ENCODE measurements at regions not wholly inside any gene's neighbourhood (a gene's known extent, or its start where the extent isn't known, plus 50 kb on each side); places are given as distances from the start of the nearest gene placed in this dataset.

GRCh38 chr13:24045597-24045996, 114.9 kb upstream of the SPATA13 start:
- no TSS peak for BruUV-seq (replicated peaks)
- Histone ChIP-seq H3K4me1 (ENCODE audit: control insufficient read depth, extremely low read depth, insufficient read depth, low read length) (no peaks in the 10 kb centered on the region), H3K4me2 (ENCODE audit: insufficient read depth, low read length) (no peak overlapping the region), H3K36me3 (ENCODE audit: control insufficient read depth in 2 of 2, extremely low read depth in 1 of 2, insufficient read depth in 2 of 2, low read length in 2 of 2) (no peaks in the 10 kb centered on the region), H3K27ac (ENCODE audit: insufficient read depth, low read depth, low read length) (no peak overlapping the region), H3K79me2 (ENCODE audit: control insufficient read depth, insufficient read depth, low read length) (no peaks in the 10 kb centered on the region), H3K9me3 (replicated peaks; ENCODE audit: control insufficient read depth, insufficient read depth, low read length) (no peaks in the 10 kb centered on the region), H3K9ac (replicated peaks; ENCODE audit: extremely low read depth, insufficient read depth, low read length) (no peak overlapping the region), H3K9me1 (replicated peaks; ENCODE audit: control insufficient read depth, extremely low read depth, insufficient read depth, low read length) (no peaks in the 10 kb centered on the region), H2AFZ (ENCODE audit: low read depth, low read length) (no peak overlapping the region), H3K27me3 (ENCODE audit: control insufficient read depth in 2 of 2, insufficient read depth in 2 of 2, low read length in 2 of 2) (no peaks in the 10 kb centered on the region), H3K4me3 (replicated peaks in 1 of 3; ENCODE audit: insufficient read depth in 1 of 3, low read depth in 1 of 3, low read length in 3 of 3) (no peak overlapping the region), H4K20me1 (replicated peaks; ENCODE audit: control insufficient read depth, extremely low read depth, insufficient read depth, low read length) (no peaks in the 10 kb centered on the region)
- ChIA-PET POLR2A (no interaction called here), CTCF (interaction anchor here (1.4 kb wide), 1 partner anchor 183 kb away, joined by 6 read pairs; no protein-coding TSS in a partner anchor)
- no peak for DNase-seq (ENCODE audit: low read depth, low spot score)
- FAIRE-seq: no peak
- intact Hi-C loops (cut with micrococcal nuclease): no loop called here
- dilution Hi-C loops (cut with MboI; ENCODE audit: extremely low pct_ligation_motif_present, low sequenced_read_pairs): no loop called here
- no peak for TF ChIP-seq MYC (IDR thresholded peaks at IDR 0.05; ENCODE audit: low read depth, low read length)
- no peak for TF ChIP-seq EZH2 (IDR thresholded peaks at IDR 0.05; ENCODE audit: borderline replicate concordance, low read depth, low read length, severe bottlenecking)

- Histone ChIP-seq H3K4me2 (ENCODE audit: insufficient read depth, low read length) (no peak overlapping the region), H3K9me3 (replicated peaks; ENCODE audit: control insufficient read depth, insufficient read depth, low read length) (no peaks in the 10 kb centered on the region), H3K27me3 (ENCODE audit: control insufficient read depth in 2 of 2, insufficient read depth in 2 of 2, low read length in 2 of 2) (no peaks in the 10 kb centered on the region), H3K4me1 (ENCODE audit: control insufficient read depth, extremely low read depth, insufficient read depth, low read length) (peaks cover 10% of the 10 kb centered on the region), H3K4me3 (replicated peaks in 1 of 3; ENCODE audit: insufficient read depth in 1 of 3, low read depth in 1 of 3, low read length in 3 of 3) (no peak overlapping the region), H3K9ac (replicated peaks; ENCODE audit: extremely low read depth, insufficient read depth, low read length) (no peak overlapping the region), H2AFZ (ENCODE audit: low read depth, low read length) (no peak overlapping the region), H3K9me1 (replicated peaks; ENCODE audit: control insufficient read depth, extremely low read depth, insufficient read depth, low read length) (no peaks in the 10 kb centered on the region), H4K20me1 (replicated peaks; ENCODE audit: control insufficient read depth, extremely low read depth, insufficient read depth, low read length) (no peaks in the 10 kb centered on the region), H3K27ac (ENCODE audit: insufficient read depth, low read depth, low read length) (no peak overlapping the region), H3K79me2 (ENCODE audit: control insufficient read depth, insufficient read depth, low read length) (no peaks in the 10 kb centered on the region), H3K36me3 (ENCODE audit: control insufficient read depth in 2 of 2, extremely low read depth in 1 of 2, insufficient read depth in 2 of 2, low read length in 2 of 2) (no peaks in the 10 kb centered on the region)
- intact Hi-C loops (cut with micrococcal nuclease): no loop called here
- no peak for TF ChIP-seq POLR2A (IDR thresholded peaks at IDR 0.05; ENCODE audit: low read depth, low read length)
- TF ChIP-seq POLR2AphosphoS5 (IDR thresholded peaks at IDR 0.05; ENCODE audit: insufficient read depth, low read depth, low read length): no peak
- TF ChIP-seq JUN (IDR thresholded peaks at IDR 0.05; ENCODE audit: borderline replicate concordance, insufficient read depth, insufficient read length, low read depth): no peak
- TF ChIP-seq MAX (IDR thresholded peaks at IDR 0.05; ENCODE audit: insufficient read depth, insufficient read length): no peak
- no peak for TF ChIP-seq GATA2 (IDR thresholded peaks at IDR 0.05; ENCODE audit: insufficient read depth, insufficient read length, low read depth, low read length)
- no peak for TF ChIP-seq EZH2 (IDR thresholded peaks at IDR 0.05; ENCODE audit: borderline replicate concordance, low read depth, low read length, severe bottlenecking)
- TF ChIP-seq FOS (IDR thresholded peaks at IDR 0.05; ENCODE audit: borderline replicate concordance, insufficient read depth, low read length): no peak
- TF ChIP-seq MYC (IDR thresholded peaks at IDR 0.05; ENCODE audit: low read depth, low read length): no peak
- no peak for TF ChIP-seq CTCF (IDR thresholded peaks at IDR 0.05; ENCODE audit: extremely low read depth in 1 of 2, insufficient read depth in 1 of 2, low read depth in 1 of 2, low read length in 2 of 2)
- dilution Hi-C loops (cut with MboI; ENCODE audit: extremely low pct_ligation_motif_present, low sequenced_read_pairs): no loop called here
- FAIRE-seq (no peak), DNase-seq (ENCODE audit: low read depth, low spot score) (no peak)
- ChIA-PET CTCF (interaction anchor here (1.0 to 2.0 kb wide), 2 partner anchors 30 to 178 kb away, joined by 4 to 5 read pairs; no protein-coding TSS in a partner anchor), POLR2A (no interaction called here)
- no TSS peak for BruUV-seq (replicated peaks)
Measured at GRCh38 chr13:24050292-24050711, 110.2 kb upstream of the SPATA13 start.

All from endothelial cell of umbilical vein (primary cell).